Neural cell (in vitro differentiated cells): ENCODE measurements at regions not wholly inside any gene's neighbourhood (a gene's known extent, or its start where the extent isn't known, plus 50 kb on each side); places are given as distances from the start of the nearest gene placed in this dataset.

Experiments used
- CTCF ChIP-seq: fragments of 450-650 bp; IDR thresholded peaks from 2 replicates; pipeline ENCODE4 v1.5.1; 2014; ENCODE audit warnings: antibody characterized with exemption, mild to moderate bottlenecking, moderate library complexity; ENCODE audit not compliant: poor library complexity, severe bottlenecking
- EP300 ChIP-seq: fragments of 450-650 bp; conservative IDR thresholded peaks from 2 replicates; pipeline ENCODE4 v1.6.1; 2014; ENCODE audit warnings: antibody characterized with exemption, mild to moderate bottlenecking, moderate library complexity; ENCODE audit not compliant: poor library complexity, severe bottlenecking
- EZH2 ChIP-seq: fragments of 200-600, 300-800 bp; shearing (Covaris generic), sonication (generic); IDR thresholded peaks from 2 replicates; pipeline ENCODE4 v1.6.1; 2014; ENCODE audit warnings: antibody characterized with exemption, low read length, borderline replicate concordance, mild to moderate bottlenecking; ENCODE audit not compliant: insufficient read depth, poor library complexity, severe bottlenecking
- MXI1 ChIP-seq: fragments of 450-650 bp; conservative IDR thresholded peaks from 2 replicates; pipeline ENCODE4 v1.6.1; 2014; ENCODE audit warnings: antibody characterized with exemption, mild to moderate bottlenecking; ENCODE audit not compliant: poor library complexity, severe bottlenecking
- POLR2AphosphoS5 ChIP-seq: IDR thresholded peaks from 2 replicates; pipeline ENCODE4 v1.6.1; 2012
- REST ChIP-seq: IDR thresholded peaks from 2 replicates; pipeline ENCODE4 v1.6.1; 2012; ENCODE audit warnings: borderline replicate concordance
- SMC3 ChIP-seq: fragments of 450-650 bp; conservative IDR thresholded peaks from 2 replicates; pipeline ENCODE4 v1.6.1; 2014; ENCODE audit warnings: antibody characterized with exemption, mild to moderate bottlenecking, moderate library complexity; ENCODE audit not compliant: poor library complexity
- TAF1 ChIP-seq: IDR thresholded peaks from 2 replicates; pipeline ENCODE4 v1.6.1; 2012; ENCODE audit warnings: low read depth

- TF ChIP-seq CTCF = no peak
- TF ChIP-seq TAF1 = no peak
- TF ChIP-seq EZH2 = no peak
- TF ChIP-seq POLR2AphosphoS5 = no peak
- TF ChIP-seq MXI1 = no peak
- TF ChIP-seq EP300 = no peak
- no peak for TF ChIP-seq REST
- TF ChIP-seq SMC3 = no peak
Observed at GRCh38 chr19:30132343-30133075, 190.5 kb downstream of the URI1 start.
